Coronary artery (tissue), 2 donors: ENCODE measurements at regions not wholly inside any gene's neighbourhood (a gene's known extent, or its start where the extent isn't known, plus 50 kb on each side); places are given as distances from the start of the nearest gene placed in this dataset.

ENCODE experiments used
- DNase-seq: peaks from one replicate; pipeline ENCODE4 v3.0.0-alpha.2; 2017; ENCODE audit warnings: low spot score
- H3K27ac ChIP-seq, 2 donors: fragments of 200-600 bp; sonication (generic); one replicate each; pipeline ENCODE4 v1.5.1; 2016 to 2019
- H3K4me3 ChIP-seq: fragments of 200-600 bp; sonication (generic); 2 replicates; pipeline ENCODE4 v1.5.1; 2016; ENCODE audit warnings: mild to moderate bottlenecking, moderate library complexity
- TF ChIP-seq, protein P1 (sequence below): fragments of 200-600 bp; sonication (generic); IDR thresholded peaks from one replicate; pipeline ENCODE4 v1.5.1; 2019; ENCODE audit warnings: antibody characterized with exemption

DNA sequence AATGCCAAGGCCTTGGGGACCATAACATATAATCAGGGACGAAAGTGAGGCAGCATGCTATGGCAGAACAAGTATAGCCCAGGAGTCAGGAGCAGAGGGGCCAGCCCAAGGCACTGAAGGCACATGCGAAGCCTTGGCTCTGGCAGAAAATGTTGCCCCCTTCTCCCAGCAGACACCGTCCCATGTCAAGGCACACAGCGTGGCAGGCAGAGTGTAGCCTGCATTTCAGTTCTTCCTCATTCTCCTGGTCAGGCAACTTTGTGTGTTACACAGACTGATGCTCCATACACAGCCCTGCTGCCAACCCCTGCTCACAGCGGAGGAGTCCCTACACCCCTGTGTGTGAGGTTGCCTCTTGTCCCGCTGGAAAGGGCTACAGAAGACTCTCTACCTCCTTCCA is 480.8 kb downstream of the BCL11A start:
- TF ChIP-seq, protein P1, sequence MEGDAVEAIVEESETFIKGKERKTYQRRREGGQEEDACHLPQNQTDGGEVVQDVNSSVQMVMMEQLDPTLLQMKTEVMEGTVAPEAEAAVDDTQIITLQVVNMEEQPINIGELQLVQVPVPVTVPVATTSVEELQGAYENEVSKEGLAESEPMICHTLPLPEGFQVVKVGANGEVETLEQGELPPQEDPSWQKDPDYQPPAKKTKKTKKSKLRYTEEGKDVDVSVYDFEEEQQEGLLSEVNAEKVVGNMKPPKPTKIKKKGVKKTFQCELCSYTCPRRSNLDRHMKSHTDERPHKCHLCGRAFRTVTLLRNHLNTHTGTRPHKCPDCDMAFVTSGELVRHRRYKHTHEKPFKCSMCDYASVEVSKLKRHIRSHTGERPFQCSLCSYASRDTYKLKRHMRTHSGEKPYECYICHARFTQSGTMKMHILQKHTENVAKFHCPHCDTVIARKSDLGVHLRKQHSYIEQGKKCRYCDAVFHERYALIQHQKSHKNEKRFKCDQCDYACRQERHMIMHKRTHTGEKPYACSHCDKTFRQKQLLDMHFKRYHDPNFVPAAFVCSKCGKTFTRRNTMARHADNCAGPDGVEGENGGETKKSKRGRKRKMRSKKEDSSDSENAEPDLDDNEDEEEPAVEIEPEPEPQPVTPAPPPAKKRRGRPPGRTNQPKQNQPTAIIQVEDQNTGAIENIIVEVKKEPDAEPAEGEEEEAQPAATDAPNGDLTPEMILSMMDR, result no peak
- Histone ChIP-seq H3K27ac (no peak overlapping the region), H3K4me3 (no peak overlapping the region)
- no peak for DNase-seq

DNA sequence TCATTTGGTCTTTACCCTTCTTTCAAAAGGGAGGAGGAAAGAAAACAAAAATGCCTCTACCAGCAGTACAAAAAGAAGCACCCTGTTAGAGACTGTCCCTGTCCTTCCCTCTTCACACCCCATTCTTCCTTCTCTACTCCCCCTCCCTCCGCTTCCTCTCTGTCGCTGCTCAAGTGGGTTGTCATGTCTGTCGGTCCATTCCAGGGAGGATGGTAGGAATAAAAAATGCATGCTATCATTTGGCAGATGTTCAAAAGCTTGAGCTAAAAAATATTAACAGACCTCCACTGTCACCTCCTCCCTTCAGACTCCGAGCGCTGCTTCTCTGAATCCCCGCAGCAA is 482.0 kb downstream of the BCL11A start:
- TF ChIP-seq, protein P1, result no peak
- H3K4me3 ChIP-seq, result no peak overlapping the region
- DNase-seq, result no peak
- H3K27ac ChIP-seq, result no peak overlapping the region

DNA sequence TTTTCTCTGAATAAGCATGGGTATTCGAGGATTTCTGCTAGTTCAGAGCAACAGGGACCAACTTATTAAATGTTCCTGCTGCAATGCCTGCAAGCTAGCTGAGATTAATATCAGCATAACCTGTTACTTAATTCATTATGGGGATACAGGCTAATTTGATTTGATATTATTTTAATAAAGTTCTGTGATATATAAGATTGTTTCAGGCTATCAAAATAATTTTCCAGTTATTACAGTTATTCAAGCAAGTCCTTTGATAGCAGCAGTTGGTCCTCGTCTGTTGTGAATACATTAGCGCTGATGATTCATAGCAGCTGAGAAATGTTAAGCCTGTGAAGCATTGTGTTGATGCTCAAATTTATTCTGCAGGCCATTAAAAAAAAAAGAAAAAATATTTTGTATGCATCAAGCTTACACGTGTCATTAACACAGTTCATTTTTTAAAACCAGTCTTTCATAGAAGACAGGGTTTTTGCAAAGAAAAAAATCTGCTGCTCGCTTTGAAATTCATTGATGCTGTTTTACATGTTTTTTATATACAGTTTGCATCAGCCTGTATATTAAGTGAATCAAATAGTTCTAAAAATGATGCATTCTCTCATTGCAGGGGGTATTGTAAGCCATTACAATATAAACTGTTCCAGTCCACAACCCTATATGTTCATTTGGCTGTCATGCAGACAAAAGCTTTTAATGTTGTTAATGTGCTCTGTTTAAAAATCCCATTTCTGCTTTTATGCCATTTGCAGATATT is 482.5 kb downstream of the BCL11A start:
- Histone ChIP-seq H3K27ac (no peak overlapping the region), H3K4me3 (no peak overlapping the region)
- TF ChIP-seq, protein P1, result no peak
- DNase-seq, result no peak

DNA sequence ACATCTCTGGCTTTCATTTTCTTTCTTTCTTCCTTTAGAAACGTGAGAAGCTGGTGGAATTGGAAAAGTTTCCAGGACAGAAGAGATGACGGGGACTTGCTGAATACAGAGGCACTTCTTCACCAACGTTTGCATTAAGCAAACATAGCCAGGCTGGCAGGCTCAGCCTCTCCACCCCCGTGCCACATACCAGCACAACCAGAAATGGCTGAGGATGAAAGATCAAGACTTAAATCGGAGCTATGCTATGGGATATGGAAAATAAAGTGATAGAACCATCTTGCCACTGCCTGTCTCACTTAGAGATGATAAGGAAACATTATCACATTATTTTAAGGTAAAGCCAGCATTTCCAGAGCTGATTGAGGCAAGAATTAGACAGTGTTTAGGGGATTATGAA is 483.3 kb downstream of the BCL11A start:
- no peak for DNase-seq
- H3K4me3 ChIP-seq, result no peak overlapping the region
- TF ChIP-seq, protein P1, result no peak
- no peak overlapping the region for H3K27ac ChIP-seq

DNA sequence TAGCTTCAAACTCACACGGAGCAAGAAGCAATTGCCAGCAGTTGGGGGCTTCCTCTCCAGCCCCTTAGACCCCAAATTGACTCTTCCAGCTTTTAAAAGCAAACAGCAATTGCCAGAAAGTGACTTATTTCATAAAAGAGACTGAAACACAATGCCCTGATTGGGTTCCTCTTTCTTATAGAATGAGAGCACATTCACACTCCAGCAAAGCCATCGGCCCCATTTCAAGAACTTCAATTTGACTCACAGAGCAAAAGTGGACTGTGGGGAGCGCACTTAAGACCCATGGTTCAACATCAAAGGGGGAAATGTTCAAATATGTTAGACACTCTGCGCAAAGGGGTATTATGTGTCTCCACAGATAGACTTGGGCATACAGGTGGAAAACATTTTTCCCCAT is 484.7 kb downstream of the BCL11A start:
- DNase-seq, result no peak
- Histone ChIP-seq H3K4me3 (no peak overlapping the region), H3K27ac (no peak overlapping the region)
- TF ChIP-seq, protein P1, result no peak

DNA sequence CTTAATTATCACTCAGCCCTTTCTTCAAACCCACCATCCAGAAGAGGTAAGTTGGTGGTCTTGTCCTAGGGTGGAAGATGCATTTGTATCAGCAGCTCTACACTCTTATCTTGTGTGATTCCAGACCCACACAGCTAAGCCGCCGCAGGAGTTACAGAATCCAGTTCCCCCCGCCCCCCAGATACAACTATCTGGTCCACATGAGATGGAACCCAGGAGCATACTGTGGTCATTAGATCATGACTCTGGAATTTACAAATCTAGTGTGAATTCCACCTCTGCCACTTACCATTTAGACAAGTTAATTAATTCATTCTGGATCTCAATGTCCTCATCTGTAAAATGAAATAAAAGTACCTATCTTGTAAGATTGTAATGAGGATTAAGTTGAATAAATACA is 486.4 kb downstream of the BCL11A start:
- Histone ChIP-seq H3K27ac (no peak overlapping the region), H3K4me3 (no peak overlapping the region)
- no peak for DNase-seq
- TF ChIP-seq, protein P1, result no peak

DNA sequence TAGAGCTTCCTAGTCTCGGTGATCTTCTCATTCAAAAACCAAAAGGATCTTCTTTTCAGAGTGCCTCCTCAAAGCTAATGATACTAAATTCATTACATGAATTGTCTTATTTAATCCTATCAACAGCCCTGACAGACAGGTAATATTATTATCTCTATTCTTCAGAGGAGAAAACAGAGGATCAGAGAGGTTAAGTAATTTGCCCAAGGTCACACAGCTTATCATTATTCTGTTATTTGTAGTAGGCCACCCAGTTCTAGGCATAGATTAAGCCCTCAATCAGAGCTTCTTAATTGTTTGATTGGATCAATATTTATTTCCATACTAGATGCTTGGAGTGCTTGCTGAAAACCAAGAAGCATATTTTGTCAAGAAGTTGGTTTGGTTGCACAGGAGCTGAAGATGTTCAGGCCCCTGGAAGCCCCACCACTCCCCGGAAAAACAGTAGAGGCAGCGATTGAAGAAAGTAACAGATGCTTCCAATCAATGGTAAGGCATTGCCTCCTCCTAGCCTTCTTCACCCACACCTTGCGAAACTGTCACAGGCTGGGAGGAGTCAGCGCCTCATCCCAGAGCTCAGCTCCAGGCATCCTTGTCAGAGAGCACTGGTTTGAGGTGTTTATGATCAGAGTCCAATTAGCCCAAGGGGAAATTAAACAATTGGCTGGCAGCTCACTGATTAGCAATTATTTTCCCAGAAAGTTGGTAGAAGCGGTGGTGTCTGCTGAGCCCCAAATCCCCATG is 487.2 kb downstream of the BCL11A start:
- DNase-seq, result no peak
- H3K27ac ChIP-seq, result no peak overlapping the region
- TF ChIP-seq, protein P1, result no peak
- H3K4me3 ChIP-seq, result no peak overlapping the region
